ENCODE measurements at regions not wholly inside any gene's neighbourhood (a gene's known extent, or its start where the extent isn't known, plus 50 kb on each side); places are given as distances from the start of the nearest gene placed in this dataset.
"Not testable (repeated sequence)": the region's sequence is repeated elsewhere in the genome, so short reads cannot be mapped to it uniquely, and the experiment has no call there.

DNA sequence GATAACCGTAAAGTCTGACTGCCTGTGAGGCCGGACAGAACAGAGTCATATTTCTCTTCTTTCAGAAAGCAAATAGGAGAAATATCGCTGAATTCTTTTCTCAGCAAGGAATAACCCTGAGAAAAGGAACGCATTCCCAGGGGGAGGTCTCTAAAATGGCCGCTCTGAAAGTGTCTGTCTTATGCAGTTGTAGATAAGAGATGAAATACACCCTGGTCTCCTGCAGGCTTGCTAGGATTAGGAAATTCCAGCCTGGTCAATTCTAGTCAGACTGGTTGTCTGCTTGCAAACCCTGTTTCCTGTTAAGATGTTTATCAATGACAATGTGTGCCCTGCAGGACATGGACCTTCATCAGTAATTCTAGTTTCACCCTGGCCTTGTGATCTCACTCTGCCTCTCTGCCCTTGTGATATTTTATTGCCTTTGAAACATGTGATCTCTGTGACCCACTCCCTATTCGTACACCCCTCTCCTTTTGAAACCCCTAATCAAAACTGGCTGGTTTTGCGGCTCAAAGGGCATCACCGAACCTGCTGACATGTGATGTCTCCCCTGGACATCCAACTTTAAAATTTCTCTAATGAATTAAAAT, 934.8 kb upstream of the SPRY2 start:
- in situ Hi-C loops (cut with MboI; ENCODE audit: low sequenced_read_pairs) = no loop called here

DNA sequence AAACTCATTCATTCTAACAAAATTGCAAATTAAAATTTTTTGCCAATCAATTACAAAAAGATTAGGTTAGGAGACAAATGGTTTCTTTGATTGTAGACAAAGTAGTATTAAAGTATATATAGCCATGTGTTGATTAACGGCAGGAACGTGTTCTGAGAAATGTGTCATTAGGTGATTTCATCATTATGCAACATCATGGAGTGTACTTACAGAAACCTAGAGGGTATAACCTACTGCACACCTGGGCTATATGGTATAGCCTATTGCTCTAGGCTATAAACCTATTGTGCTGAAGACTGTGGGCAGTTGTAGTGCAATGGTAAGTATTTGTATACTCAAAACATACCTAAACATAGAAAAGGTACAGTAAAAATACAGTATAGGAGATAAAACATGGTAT, 906.8 kb upstream of the SPRY2 start:
- in situ Hi-C loops (cut with MboI; ENCODE audit: low sequenced_read_pairs) = no loop called here

DNA sequence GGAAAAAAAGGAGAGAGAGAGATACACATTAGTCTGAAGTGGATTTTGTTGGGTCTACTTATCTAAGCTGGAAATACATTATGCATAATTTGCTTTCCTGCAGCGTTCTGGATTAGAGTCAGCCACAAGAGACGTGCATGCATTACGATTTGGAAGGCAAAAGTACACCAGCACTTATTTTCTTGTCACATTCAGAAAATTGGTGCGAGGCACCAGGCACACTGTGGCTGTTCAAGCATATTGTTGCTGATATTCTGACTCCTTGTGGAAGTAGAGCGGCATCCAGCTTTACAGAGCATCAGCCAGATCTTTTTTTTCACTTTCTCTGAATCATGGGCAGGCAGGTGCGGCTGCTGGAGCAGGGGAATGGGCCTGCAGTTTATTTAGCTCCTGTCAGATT, 905.6 kb upstream of the SPRY2 start:
- in situ Hi-C loops (cut with MboI; ENCODE audit: low sequenced_read_pairs) = no loop called here

DNA sequence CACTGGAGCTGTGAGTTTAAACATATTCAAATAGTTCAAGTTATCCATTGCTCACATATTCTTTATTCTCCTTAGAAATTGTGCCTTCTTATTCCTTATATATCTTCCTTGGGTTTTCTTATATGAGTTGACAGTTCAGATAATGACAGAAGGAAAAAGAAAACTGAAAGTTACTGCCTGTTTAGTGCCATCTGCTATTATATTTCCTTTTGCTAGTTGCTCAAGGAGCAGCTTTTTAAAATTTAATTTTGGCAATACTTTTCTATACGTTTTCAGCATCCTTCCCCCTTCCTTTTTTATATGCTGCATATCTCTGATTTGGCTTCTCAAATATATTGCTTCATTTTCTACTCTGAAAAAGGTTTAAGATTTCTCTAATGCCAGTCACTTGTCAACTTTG, 903.1 kb upstream of the SPRY2 start:
- in situ Hi-C loops (cut with MboI; ENCODE audit: low sequenced_read_pairs) = no loop called here

DNA sequence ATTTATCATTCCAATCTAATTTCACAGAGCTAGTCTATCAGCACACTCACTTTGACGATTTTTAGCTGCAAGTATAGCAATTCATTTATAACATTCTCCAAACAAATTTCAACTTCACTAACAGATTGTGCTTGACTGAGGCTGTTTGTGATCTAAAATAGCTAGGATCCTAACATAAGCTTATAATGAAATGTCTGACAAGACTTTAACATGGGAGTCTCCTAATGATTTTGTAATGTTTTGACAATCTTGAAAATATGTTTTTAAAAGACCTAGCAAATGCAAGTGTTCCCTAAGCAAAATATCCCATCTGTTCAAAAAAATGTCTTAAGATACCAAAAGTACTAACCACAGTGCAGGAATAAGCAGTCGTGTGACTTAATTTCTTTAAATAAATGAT, 889.5 kb upstream of the SPRY2 start:
- in situ Hi-C loops (cut with MboI; ENCODE audit: low sequenced_read_pairs) = no loop called here

DNA sequence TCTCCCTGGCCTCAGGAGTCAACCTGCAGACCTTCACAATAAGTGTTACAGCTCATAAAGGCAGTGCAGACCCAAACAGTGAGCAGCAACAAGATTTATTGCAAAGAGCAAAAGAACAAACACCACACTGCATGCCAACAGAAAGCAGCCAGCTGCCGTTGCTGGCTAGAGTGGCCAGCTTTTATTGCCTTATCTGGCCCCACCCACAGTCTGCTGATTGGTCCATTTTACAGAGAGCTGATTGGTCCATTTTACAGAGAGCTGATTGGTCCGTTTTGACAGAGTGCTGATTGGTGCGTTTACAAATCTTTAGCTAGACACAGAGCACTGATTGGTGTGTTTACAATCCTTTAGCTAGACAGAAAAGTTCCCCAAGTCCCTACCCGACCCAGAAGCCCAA, 885.9 kb upstream of the SPRY2 start:
- in situ Hi-C loops (cut with MboI; ENCODE audit: low sequenced_read_pairs) = not testable (repeated sequence)

DNA sequence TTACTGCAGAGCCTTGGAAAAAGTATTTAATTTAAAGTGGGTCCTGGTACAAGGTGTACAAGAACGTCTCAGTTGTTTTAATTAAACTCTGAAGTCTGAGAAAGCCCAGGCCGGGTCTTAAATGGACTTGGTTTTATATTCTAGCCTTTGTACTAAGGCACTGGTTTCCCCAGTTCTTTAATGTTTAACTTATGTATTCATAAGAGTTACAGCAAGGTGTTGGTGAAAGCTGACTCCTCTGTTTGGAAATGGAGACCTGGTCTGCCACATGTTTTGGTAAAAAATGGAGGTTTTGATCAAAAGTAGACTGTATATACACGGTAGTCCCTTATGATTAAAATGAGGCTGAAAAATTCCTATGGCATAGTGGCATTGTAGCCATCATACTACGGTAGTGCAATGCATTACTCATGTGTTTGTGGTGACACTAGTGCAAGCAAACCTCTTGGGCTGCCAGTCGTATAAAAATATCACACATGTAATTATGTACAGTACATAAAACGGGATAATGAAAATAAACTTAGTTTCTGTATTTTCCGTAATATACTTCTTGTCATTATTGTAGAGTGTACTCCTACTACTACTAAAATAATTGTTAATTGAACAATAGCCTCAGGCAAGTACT, 883.4 kb upstream of the SPRY2 start:
- in situ Hi-C loops (cut with MboI; ENCODE audit: low sequenced_read_pairs) = no loop called here

DNA sequence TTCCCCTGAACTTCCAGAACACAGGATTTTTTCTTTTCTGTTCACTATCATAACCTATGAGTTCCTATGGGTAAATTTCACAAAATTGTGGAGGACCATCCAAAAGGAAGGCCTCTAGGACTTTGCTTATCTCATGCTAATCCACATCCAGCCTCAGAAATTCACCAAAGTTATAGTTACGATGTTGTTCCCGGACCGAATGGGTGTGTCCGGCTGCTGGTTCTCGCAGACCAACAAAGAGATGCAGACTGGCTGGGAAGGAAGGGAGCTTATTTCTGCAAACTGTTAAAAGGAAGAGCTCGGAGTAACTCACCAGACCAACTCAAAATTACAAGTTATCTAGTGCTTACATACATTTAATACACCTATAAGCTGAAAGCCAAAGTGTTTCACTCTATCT, 882.9 kb upstream of the SPRY2 start:
- in situ Hi-C loops (cut with MboI; ENCODE audit: low sequenced_read_pairs) = no loop called here

DNA sequence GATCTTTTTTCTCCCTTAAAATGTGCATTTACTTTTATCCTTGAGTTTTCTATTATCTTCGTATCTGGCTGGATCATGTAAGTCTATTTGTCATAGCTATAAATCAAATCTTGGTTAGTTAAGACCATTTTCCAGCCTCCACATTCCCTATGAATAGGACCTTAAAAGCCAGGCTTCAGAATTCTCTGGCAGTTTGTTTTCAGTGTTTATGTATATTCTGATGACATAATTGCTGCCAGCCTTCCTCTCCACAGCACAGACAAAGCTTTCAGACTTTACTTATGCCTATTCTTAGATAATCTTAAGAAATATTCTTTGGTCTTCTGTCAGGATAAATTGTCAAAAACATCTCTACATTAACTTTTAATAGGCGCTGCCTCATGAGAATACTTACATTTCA, 870.8 kb upstream of the SPRY2 start:
- in situ Hi-C loops (cut with MboI; ENCODE audit: low sequenced_read_pairs) = no loop called here

DNA sequence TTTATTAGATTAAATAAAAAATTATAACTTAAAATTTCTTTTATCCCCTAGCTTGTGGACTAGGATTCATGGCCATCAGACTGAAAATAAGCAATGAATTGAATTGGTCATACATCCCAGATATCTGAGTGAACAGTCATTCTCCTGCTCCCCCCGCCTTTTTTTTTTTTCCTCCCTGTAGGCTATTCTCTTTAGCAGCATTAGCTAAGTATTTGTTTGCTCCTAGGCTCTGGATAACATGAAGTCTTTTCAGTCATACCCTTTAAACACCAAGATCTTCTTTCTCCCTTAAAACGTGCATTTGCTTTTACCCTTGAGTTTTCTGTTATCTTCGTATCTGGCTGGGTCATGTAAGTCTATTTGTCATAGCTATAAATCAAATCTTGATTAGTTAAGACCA, 866.7 kb upstream of the SPRY2 start:
- in situ Hi-C loops (cut with MboI; ENCODE audit: low sequenced_read_pairs) = no loop called here

DNA sequence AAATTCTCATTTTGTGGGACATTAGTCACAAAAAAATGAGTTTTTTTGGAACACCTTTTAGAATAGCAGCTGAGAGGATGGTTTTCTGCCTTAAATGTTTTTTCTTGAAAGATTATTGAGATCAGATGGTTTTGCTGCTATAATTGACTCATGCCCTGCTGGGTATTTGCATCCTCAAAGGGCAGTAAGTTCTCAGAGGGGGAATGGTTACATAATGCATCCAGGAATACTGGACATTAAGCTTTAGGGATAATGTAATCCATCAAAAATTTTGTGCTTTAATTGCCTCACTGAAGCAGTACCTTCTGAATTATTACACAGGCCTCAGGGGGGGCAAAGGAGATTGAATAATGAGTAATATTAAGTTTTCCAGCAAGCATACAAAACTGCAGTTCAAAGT, 866.3 kb upstream of the SPRY2 start:
- in situ Hi-C loops (cut with MboI; ENCODE audit: low sequenced_read_pairs) = no loop called here

DNA sequence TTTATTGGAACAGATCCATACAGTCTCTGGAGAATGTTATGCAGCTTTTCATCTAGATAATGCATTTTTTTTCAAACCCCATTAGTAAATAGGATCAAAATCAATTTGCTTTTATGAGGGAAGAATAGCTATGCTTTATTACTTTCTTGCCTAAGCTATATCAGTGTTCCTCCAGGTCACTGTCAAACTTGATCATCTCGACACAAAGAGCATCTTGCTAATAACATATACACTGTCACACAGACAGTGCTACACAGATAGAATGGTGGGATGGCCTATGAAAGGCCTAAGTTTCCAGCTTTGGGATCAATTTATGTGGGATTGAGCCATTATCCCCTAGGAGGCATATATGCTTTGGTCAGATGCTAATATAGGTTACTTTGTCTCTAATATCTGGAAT, 862.9 kb upstream of the SPRY2 start:
- in situ Hi-C loops (cut with MboI; ENCODE audit: low sequenced_read_pairs) = no loop called here

DNA sequence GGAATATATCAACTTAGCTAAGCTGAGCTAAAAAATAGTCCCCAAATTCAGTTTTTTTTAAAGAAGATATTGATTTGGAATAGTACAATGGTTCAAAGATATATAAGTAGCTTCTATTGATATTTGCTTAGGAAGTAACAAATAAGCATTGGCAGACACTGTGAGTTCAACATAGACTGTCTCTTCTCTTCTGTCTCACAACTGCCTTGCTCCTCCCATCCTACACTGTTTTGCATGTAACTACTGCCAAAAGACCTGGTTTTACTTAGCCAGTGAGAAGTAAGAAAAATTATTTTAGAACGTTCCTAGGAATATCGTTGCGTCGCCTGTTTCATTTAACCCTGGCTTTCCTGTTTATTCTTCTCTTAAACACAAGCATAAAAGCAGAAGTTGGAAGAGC, 859.0 kb upstream of the SPRY2 start:
- in situ Hi-C loops (cut with MboI; ENCODE audit: low sequenced_read_pairs) = no loop called here

DNA sequence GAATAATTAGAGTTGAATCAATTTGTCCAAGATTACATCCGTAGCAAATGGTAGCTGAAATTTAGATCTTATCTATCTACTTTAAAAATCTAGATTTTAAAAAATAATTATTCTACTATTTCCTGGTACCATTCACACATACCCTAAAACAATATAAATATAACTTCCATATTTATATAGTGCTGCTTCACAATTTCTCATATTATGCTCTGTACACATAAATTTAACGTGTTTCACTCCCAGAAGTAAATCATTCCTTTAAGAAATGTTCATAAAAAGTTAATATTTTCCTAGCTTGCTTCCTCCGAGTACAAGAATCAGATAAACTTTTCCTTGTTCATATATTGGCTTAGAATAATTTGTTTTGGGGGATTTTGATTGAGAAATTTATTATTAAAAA, 857.0 kb upstream of the SPRY2 start:
- in situ Hi-C loops (cut with MboI; ENCODE audit: low sequenced_read_pairs) = no loop called here

DNA sequence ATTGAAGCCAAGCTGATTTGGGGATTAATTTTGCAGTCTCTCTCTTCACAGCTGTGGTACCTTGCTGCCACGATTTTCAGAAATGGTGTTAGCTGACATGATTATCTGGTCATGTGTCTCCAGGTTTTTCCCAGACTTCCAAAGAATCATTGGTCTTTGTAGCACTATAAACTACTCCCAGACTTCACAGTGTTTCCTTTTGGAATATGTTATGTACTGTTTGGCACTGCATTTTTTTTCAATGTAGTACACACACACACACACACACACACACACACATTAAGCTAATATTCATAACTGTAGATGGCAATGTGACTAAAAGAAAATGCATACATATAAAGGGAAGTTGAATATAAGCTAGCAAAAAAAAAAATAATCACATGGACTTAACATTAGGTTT, 856.6 kb upstream of the SPRY2 start:
- in situ Hi-C loops (cut with MboI; ENCODE audit: low sequenced_read_pairs) = no loop called here

DNA sequence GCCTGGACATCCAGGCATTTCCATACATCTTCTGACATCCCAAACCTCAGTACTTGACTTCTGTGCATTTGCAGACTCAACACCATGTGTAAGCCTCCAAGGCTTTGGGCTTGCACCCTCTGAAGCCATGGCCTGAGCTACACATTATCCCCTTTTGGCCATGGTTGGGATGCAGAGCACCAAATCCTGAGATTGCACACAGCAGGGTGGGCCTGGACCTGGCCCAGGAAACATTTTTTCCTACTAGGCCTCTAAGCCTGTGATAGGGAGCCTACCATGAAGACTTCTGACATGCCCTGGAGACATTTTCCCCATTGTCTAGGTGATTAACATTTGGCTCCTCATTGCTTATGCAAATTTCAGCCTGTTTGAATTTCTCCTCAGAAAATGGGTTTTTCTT, 853.4 kb upstream of the SPRY2 start:
- in situ Hi-C loops (cut with MboI; ENCODE audit: low sequenced_read_pairs) = no loop called here

DNA sequence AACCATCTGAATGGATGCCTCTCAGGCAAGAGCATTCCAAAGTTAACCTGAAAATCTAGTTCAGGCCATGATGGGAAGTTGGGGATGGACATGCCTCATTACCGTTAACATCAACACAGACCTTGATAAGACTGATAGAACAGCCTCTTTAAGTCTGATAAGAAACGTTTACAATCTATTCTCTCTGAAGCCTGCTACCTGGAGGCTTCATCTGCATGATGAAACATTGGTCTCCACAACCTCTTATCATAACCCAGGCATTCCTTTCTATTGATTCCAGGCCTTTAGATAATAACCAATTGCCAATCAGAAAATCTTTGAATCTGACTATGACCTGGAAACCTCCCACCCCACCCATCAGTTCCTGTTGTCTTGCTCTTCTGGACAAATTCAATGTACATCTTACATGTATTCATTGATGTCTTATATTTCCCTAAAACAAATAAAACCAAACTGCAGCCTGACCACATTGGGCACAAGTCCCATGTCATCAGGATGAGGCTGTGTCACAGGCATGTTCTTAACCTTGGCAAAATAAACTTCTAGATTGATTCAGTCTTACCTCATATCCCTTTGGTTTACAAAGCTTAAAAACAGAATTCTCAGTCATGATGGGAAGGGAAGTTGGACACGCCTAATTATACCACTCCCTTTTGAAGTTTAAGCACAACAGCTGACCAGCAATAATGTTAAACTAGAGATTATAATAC, 843.8 kb upstream of the SPRY2 start:
- in situ Hi-C loops (cut with MboI; ENCODE audit: low sequenced_read_pairs) = no loop called here

DNA sequence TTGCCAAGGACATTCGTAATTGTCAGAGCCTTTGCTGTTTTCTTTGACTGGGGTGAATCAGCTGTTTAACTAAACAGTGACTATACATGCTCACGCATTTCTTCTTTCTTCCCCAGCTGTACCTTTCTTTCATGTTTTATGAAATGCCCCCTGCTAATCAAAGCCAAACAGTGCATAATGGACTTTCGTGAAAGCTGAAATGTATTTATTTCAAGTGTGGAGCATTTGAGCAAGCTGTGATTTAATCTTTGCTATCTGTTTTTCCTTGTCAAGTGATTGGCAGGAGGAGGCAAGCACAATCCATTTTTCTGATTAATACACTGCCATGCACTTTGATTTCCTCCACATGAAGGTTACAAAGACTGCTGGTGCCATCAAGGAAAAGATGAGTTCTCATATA, 831.7 kb upstream of the SPRY2 start:
- in situ Hi-C loops (cut with MboI; ENCODE audit: low sequenced_read_pairs) = no loop called here

DNA sequence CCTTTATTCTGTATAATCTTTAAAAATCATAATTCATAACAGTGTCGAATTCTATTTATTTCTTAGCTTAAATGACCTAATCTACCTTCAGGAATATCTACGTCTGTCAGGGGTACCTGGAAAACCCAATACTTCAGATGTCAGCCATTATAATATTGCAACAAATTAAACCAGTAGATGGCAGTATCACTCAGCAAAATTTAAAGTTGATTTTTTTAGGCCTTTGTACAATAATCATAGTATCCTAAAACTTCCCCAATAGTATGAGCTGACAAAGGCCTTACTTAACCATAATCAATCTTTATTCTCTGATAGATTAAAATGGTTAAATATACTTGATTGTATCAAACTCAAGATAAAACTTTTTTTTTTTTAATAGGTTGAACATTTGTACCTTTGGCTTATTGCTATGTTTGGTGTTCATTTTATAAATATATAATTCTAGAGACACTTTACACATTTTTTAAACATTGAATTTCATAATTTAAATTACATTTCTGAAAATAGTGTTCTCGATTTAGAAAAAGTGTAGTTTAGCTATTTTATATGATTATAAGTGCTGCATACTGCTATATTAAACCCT, 830.2 kb upstream of the SPRY2 start:
- in situ Hi-C loops (cut with MboI; ENCODE audit: low sequenced_read_pairs) = no loop called here

DNA sequence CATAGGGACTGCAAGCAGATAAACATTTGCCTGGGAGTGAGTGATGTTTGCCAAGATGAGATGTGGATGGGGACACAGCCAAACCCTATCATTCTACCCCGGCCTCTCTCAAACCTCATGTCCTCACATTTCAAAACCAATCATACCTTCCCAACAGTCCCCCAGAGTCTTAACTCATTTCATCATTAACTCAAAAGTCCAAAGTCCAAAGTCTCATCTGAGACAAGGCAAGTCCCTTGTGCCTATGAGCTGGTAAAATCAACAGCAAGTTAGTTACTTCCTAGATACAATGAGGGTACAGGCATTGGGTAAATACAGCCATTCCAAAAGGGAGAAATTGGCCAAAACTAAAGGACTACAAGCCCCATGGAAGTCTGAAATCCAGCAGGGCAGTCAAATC, 822.9 kb upstream of the SPRY2 start:
- in situ Hi-C loops (cut with MboI; ENCODE audit: low sequenced_read_pairs) = not testable (repeated sequence)

DNA sequence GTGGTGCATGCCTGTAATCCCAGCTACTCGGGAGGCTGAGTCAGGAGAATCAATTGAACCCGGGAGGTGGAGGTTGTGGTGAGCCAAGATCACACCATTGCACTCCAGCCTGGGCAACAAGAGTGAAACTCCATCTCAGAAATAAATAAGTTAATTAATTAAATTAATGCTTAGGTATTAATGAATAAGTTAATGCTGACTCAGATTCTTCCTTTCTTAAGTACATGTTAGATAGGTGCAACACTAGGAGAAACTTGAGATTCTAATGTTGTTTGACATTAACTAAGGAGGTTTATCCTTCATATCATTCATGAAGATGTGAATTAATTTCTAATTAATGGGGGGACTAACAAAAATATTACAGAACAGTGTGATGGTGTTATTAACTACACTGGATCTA, 812.6 kb upstream of the SPRY2 start:
- in situ Hi-C loops (cut with MboI; ENCODE audit: low sequenced_read_pairs) = no loop called here

DNA sequence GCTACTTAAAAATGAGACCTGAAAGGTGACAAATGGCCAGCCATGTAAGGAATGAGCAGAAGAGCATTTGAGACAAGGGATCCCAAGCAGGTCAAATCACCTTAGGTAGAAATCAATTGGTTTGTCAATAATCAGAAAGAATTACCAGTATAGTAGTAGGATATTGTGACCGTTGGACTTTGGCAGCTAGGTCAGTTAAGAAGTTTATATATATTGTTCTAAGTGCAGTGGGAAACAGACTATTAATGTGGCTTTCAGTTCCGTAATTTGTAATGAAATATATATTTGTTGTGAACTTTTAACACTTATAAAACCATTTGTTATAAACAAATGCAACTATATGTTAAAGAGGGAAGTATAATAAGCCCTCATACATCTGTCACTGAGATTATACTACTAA, 807.9 kb upstream of the SPRY2 start:
- in situ Hi-C loops (cut with MboI; ENCODE audit: low sequenced_read_pairs) = no loop called here

All from HL-60/S4 treated with phorbol 12-myristate 13-acetate at 8.2 ng/mL for 4 days and 3 days (cell line).